OCI-LY7 (cell line): ENCODE measurements at regions not wholly inside any gene's neighbourhood (a gene's known extent, or its start where the extent isn't known, plus 50 kb on each side); places are given as distances from the start of the nearest gene placed in this dataset.

Source experiments
- BruUV-seq: library from RNA; stranded (reverse); fragments of 400-500 nt; replicated peaks from 2 replicates; lab custom pipeline; 2021; lab: Mats Ljungman, UMichigan
- CTCF ChIA-PET: fragments of 300-600 bp; sonication (Branson Sonifier 250); formaldehyde crosslinking; loops from one replicate; lab custom pipeline; 2022; ENCODE audit warnings: antibody characterized with exemption; ENCODE audit not compliant: unreplicated experiment; lab: Charles Lee
- POLR2A ChIA-PET: fragments of 300-600 bp; sonication (Branson Sonifier 250); formaldehyde crosslinking; loops from one replicate; lab custom pipeline; 2022; ENCODE audit warnings: antibody characterized with exemption; lab: Charles Lee
- DNase-seq: peaks from one replicate; pipeline ENCODE4 v3.0.0-alpha.2; 2015; ENCODE audit warnings: low spot score
- H2AFZ ChIP-seq: fragments of 200-600 bp; sonication (generic), shearing (Covaris generic); 2 replicates; pipeline ENCODE4 v1.6.1; 2014; ENCODE audit warnings: mild to moderate bottlenecking, antibody characterized with exemption, low read length, moderate library complexity
- H3K27ac ChIP-seq: fragments of 200-600 bp; sonication (generic); 2 replicates; pipeline ENCODE4 v1.5.1; 2014; ENCODE audit warnings: mixed run types, low read depth, mild to moderate bottlenecking, moderate library complexity, low read length, inconsistent platforms; ENCODE audit not compliant: poor library complexity, severe bottlenecking
- H3K36me3 ChIP-seq: fragments of 200-600 bp; sonication (generic); 2 replicates; pipeline ENCODE4 v1.6.1; 2014; ENCODE audit warnings: mild to moderate bottlenecking, antibody characterized with exemption, low read length, moderate library complexity, mixed read lengths; ENCODE audit not compliant: insufficient read depth
- H3K4me1 ChIP-seq: fragments of 200-600 bp; sonication (generic); 2 replicates; pipeline ENCODE4 v1.5.1; 2014; ENCODE audit warnings: mild to moderate bottlenecking, low read length; ENCODE audit not compliant: insufficient read depth, poor library complexity, severe bottlenecking
- H3K4me2 ChIP-seq: fragments of 200-600 bp; sonication (generic); 2 replicates; pipeline ENCODE4 v1.6.1; 2014; ENCODE audit warnings: mild to moderate bottlenecking, low read length
- H3K4me3 ChIP-seq: fragments of 200-600 bp; sonication (generic); 2 replicates; pipeline ENCODE4 v1.5.1; 2014; ENCODE audit warnings: mild to moderate bottlenecking, low read depth, low read length; ENCODE audit not compliant: poor library complexity, severe bottlenecking
- H3K79me2 ChIP-seq: fragments of 200-600 bp; sonication (generic); 2 replicates; pipeline ENCODE4 v1.6.1; 2016; ENCODE audit warnings: low read depth, mild to moderate bottlenecking, low read length, moderate library complexity, mixed read lengths; ENCODE audit not compliant: insufficient read depth
- H3K9me2 ChIP-seq: fragments of 200-600 bp; sonication (generic); 2 replicates; pipeline ENCODE4 v1.6.1; 2016; ENCODE audit warnings: mild to moderate bottlenecking, low read length, mixed read lengths; ENCODE audit not compliant: insufficient read depth
- H3K9me3 ChIP-seq: fragments of 200-600 bp; sonication (generic); 2 replicates; pipeline ENCODE4 v1.6.1; 2014; ENCODE audit warnings: mild to moderate bottlenecking, mixed run types, low read length, mixed read lengths
- H4K20me1 ChIP-seq: fragments of 200-600 bp; sonication (generic); 2 replicates; pipeline ENCODE4 v1.6.1; 2014; ENCODE audit warnings: mild to moderate bottlenecking, antibody characterized with exemption, low read length, moderate library complexity, mixed read lengths; ENCODE audit not compliant: insufficient read depth
- EZH2phosphoT487 ChIP-seq: fragments of 200-600 bp; sonication (generic); IDR thresholded peaks from 2 replicates; pipeline ENCODE4 v1.6.1; 2018; ENCODE audit warnings: low read depth, borderline replicate concordance, mild to moderate bottlenecking, mixed run types, antibody characterized with exemption, low read length, moderate library complexity, mixed read lengths
- intact Hi-C: fragments of 100-400 bp; cut with micrococcal nuclease; formaldehyde crosslinking; loops from one replicate; pipeline ENCODE4 v1.10.0; 2022; ENCODE audit not compliant: unreplicated experiment
- TF ChIP-seq, protein P1 (sequence below): fragments of 200-600 bp; sonication (generic); conservative IDR thresholded peaks from 2 replicates; pipeline ENCODE4 v1.5.1; 2014; ENCODE audit warnings: mild to moderate bottlenecking, antibody characterized with exemption, low read length, moderate library complexity, mixed read lengths

DNA sequence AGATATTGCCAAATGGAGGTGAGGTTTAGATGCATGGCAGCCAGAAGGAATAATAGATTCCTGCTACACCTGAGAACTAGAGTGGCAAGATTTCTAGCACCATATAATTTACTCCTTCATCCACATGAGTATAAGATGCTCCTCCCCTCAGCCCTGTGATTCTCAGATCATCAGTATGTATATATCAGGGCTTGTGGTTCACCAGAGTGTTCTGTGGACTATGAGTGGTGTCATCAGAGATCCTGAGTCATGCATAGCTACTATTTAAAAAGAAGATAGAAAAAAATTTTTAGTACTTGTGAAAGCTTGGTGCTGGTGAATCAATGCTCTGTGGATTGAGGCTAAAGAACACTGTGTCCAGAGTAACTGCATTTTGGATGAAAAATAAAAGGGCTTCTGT, 285.9 kb downstream of the BMP4 start:
- ChIA-PET POLR2A (no interaction called here), CTCF (no interaction called here)
- Histone ChIP-seq H3K4me2 (no peak overlapping the region), H3K4me1 (no peaks in the 10 kb centered on the region), H3K79me2 (no peaks in the 10 kb centered on the region), H2AFZ (no peak overlapping the region), H4K20me1 (no peaks in the 10 kb centered on the region), H3K27ac (no peak overlapping the region), H3K36me3 (no peaks in the 10 kb centered on the region), H3K4me3 (no peak overlapping the region), H3K9me2 (no peaks in the 10 kb centered on the region), H3K9me3 (no peaks in the 10 kb centered on the region)
- no peak for DNase-seq
- TF ChIP-seq EZH2phosphoT487: no peak
- TF ChIP-seq, protein P1, sequence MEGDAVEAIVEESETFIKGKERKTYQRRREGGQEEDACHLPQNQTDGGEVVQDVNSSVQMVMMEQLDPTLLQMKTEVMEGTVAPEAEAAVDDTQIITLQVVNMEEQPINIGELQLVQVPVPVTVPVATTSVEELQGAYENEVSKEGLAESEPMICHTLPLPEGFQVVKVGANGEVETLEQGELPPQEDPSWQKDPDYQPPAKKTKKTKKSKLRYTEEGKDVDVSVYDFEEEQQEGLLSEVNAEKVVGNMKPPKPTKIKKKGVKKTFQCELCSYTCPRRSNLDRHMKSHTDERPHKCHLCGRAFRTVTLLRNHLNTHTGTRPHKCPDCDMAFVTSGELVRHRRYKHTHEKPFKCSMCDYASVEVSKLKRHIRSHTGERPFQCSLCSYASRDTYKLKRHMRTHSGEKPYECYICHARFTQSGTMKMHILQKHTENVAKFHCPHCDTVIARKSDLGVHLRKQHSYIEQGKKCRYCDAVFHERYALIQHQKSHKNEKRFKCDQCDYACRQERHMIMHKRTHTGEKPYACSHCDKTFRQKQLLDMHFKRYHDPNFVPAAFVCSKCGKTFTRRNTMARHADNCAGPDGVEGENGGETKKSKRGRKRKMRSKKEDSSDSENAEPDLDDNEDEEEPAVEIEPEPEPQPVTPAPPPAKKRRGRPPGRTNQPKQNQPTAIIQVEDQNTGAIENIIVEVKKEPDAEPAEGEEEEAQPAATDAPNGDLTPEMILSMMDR: no peak
- no TSS peak for BruUV-seq
- intact Hi-C loops: no loop called here

DNA sequence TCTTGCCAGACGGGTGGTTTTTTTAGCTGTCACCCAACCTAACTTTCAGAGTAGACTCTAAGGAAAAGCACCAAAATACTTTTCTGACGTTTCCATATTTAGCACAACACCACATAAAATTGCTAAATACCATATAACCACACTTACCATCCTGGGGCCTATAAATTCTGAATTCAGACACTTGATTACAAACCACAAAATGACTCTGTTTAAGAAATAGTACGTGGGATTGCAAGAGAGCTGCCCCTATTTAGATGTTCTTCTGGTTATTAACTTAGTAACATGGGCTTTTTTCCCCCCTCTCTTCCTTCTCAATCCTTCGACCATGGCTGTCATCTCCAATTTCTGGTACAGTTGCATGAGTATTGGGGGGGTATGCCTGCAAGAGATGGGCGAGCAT, 287.7 kb downstream of the BMP4 start:
- Histone ChIP-seq H3K36me3 (no peaks in the 10 kb centered on the region), H2AFZ (no peak overlapping the region), H3K27ac (no peak overlapping the region), H3K9me3 (no peaks in the 10 kb centered on the region), H3K4me1 (no peaks in the 10 kb centered on the region), H3K79me2 (no peaks in the 10 kb centered on the region), H3K9me2 (no peaks in the 10 kb centered on the region), H3K4me2 (no peak overlapping the region), H3K4me3 (no peak overlapping the region), H4K20me1 (no peaks in the 10 kb centered on the region)
- no TSS peak for BruUV-seq
- TF ChIP-seq, protein P1: no peak
- TF ChIP-seq EZH2phosphoT487: no peak
- DNase-seq: no peak
- ChIA-PET POLR2A (interaction anchor here (0.9 kb wide), 1 partner anchor 17 kb away, joined by 3 read pairs; no protein-coding TSS in a partner anchor), CTCF (no interaction called here)
- intact Hi-C loops: no loop called here

DNA sequence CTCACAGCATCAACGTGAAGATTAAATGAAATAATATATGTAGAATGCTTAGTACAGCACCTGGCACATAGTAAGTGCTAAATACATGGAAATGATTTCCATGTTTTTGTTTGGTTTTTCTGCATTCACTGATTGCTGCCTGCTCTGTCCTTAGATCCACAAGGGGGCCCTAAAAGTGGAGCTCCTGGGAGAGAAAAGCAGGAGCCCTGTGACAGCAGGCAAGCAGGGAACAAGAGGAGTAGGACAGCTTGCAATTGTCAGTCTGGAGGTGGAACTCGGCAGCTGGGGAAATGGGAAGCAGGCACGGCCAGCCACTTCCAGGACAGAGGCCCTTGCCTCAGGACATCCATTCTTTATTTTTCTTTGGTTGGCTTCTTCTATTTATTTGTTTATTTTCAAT, 292.9 kb downstream of the BMP4 start:
- Histone ChIP-seq H2AFZ (no peak overlapping the region), H3K4me2 (no peak overlapping the region), H3K79me2 (no peaks in the 10 kb centered on the region), H3K27ac (no peak overlapping the region), H3K36me3 (no peaks in the 10 kb centered on the region), H4K20me1 (no peaks in the 10 kb centered on the region), H3K4me1 (no peaks in the 10 kb centered on the region), H3K9me3 (no peaks in the 10 kb centered on the region), H3K4me3 (no peak overlapping the region), H3K9me2 (no peaks in the 10 kb centered on the region)
- ChIA-PET POLR2A (no interaction called here), CTCF (no interaction called here)
- no peak for DNase-seq
- no TSS peak for BruUV-seq
- TF ChIP-seq, protein P1: no peak
- TF ChIP-seq EZH2phosphoT487: no peak
- intact Hi-C loops: no loop called here
